HG02763 (cell line): ENCODE measurements at regions not wholly inside any gene's neighbourhood (a gene's known extent, or its start where the extent isn't known, plus 50 kb on each side); places are given as distances from the start of the nearest gene placed in this dataset.

Experiments
- ATAC-seq: cut with Tn5 transposase; IDR thresholded peaks from one replicate; pipeline ENCODE4 v1.9.1; 2021; ENCODE audit warnings: mild to moderate bottlenecking, moderate library complexity; ENCODE audit not compliant: unreplicated experiment

DNA sequence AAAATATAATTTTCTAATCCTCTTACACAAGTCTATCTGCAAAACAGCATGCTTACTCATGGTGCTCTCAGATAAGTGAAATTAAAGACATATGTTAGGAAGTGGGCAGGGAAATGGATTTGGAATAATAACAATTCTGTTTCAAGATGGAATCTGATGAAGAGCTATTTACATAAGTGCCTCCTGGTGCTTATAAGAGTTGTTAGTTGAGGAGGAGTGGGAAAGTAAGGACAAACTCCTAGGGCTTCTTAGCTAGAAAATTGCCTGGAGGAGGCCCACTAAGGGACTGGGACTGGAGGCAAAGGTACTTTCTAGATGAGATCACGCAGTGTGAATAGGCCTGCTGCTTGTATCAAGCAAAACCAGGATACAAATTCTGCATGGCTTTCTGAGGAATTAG, 939.8 kb downstream of the GLUD2 start:
- no peak for ATAC-seq

DNA sequence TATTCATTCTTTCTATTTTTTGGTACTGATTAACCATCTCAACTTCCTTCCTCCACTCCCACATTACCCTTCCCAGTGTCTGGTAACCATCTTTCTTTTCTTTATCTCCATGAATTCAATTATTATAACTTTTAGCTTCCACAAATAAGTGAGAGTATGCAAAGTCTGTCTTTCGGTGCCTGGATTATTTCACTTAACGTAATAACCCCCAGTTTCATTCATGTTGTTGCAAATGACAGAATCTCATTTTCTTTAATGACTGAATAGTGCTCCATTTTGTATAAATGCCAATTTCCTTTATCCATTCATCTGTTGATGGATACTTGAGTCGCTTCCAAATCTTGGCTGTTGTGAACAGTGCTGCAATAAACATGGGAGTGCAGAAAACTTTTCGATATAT, 940.4 kb downstream of the GLUD2 start:
- no peak for ATAC-seq

DNA sequence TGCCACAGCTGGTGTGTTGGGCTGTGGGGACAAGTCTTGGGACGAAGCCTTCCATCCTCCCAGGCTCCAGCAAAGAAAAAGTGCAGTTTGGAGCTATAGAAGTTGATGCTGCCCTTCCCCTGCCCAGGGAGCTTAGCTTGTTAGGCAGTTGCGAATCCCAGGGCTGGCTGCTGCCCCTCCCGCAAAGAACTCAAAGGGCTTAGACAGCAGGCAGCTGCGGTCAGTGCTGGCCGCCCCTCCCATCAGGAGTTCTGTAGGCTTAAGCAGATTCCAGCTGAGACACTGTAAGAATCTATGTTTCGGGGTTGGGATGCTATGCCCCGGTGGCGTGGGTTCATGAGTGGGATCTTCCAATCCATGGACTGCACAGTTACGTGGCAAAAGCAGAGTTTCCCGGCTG, 956.7 kb downstream of the GLUD2 start:
- ATAC-seq: no peak

DNA sequence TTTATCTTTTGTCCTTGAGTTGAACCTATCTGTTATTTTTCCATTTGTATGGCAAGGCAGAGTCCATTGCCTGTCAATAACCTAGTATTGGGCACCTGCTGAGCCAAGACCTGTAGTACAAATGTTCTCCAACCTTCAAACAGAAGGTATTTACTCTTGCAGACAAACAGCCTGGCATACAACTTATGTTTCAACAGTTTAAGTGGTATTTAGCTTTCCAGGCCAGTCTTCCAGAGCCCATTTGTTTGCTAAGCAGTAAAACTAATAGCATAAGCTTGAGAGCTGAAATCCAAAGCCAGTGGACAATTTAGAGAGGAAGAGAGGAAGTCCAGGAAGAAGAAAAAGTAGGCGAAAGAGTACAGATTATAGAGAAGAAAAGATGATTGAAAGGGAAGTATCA, 979.3 kb downstream of the GLUD2 start:
- no peak for ATAC-seq

DNA sequence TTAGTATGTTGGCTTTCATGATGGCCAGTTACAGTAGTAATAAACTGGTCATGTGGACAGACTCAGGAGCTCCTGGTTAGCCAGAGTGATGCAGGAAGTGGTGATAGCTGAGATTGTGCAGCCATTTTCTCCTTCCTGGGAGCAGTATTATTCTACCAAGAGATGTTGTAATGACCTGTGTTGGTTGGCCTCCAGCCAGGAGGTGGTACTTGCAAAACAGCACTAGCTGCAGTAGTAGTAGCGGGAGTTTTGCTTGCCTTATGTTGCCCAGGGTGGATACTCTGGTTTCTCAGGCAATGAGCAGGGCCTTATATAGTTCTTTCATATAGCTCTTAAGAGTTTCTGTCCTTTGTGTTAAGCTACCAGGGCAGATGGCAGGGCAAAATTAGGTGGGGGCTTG, 998.8 kb downstream of the GLUD2 start:
- no peak for ATAC-seq

DNA sequence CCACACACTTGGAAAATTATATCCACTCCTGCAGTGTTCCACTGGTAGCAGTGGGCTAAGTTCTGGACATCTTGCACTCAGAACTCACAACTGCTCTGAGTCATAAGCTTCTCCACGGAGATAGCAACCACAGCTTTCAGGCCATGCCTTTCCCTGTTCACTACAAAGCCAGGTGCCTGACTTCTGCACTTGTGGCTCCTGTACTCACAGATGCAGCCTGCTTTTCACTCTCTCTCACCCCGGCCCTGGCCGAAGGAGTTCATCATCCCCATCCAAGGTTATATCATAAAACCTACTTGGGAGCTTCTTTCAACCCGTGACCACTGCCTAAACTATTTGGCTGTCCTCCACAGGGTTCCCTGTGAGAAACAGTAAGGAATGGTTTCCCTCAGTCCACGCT, 999.4 kb downstream of the GLUD2 start:
- no peak for ATAC-seq

DNA sequence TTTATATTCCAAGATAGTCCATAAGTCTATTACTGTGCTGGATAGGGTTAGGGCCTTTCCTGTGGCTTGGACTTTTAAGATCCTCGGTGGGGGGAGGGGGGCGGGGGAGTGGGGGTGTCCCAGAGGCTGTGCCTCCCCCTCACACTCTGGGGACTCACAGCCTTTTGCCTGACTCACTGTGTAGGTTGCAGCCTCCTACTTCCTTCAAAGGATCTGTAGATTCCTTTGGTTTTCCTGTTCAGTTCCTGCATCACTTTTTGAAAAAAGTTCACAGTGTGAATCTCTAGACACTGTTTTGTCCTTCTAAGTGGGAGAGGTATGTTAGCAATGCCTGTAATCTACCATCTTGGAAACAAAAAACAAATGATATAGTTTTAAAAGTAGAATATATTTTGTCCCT, 999.9 kb downstream of the GLUD2 start:
- ATAC-seq: no peak

DNA sequence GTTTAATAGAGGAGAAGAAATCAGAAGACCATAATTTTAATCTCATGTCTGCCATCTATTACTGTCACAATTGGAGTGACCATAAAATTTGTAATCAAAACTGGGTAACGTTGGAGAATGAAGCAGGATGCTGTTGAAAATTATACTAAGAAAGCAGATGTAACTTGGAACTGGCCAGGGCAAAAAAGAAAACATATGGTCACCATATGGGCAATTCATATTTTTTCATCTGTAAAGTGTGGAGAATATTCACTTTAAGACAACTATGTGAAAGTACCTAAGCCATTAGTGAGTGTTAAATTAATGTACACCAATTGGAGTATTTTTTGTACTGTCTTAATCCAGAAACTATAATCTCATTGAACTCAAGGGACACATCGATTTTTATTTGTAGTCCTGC, 1008.0 kb downstream of the GLUD2 start:
- no peak for ATAC-seq

DNA sequence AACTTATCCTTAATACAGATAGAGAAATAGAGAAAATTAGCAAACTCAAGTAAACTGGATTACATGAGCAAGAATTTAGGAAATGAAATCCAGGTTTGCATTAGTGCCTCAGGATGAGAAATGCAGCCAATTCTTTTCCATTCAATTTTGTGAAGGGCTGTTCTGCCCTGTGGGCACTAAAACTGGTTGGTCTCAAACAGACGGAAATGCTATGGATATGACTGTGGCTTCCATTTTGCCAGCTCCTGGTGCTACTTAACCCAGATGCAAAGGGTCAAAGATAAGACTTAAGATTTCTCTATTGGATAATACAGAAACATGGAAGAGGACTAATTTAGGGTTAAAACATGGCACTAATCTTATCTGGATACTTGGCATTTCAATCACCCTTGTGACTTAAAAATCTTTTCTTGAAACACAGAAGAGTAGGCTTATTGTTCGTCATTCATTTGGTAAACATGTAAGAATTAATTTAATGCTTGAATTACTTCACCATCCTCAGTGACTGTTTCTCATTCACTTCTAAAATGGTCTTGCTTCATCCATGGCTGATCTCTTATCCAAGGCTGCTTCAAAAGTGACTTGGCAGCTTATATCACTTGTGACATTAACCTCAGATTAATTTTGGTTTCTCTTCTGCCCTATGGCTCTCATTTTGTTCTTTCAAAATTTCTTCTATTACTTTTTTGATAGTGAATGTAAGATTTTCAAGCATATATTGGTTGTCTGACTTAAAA, 1008.7 kb downstream of the GLUD2 start:
- ATAC-seq: no peak

DNA sequence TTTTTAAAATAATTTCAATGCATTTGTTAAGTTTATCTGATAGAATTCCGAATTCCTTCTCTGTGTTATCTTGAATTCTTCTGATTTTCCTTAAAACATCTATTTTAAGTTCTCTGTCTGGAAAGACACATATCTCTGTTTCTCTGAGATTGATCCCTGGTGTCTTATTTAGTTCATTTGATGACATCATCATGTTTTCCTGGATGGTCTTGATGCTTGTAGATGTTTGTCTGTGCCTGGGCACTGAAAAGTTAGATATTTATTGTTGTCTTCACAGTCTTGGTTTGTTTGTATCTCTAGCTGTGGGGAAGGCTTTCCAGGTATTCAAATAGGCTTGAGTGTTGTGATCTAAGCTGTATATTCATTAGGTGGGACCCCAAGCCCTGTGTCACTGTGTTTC, 1028.8 kb downstream of the GLUD2 start:
- ATAC-seq: no peak

DNA sequence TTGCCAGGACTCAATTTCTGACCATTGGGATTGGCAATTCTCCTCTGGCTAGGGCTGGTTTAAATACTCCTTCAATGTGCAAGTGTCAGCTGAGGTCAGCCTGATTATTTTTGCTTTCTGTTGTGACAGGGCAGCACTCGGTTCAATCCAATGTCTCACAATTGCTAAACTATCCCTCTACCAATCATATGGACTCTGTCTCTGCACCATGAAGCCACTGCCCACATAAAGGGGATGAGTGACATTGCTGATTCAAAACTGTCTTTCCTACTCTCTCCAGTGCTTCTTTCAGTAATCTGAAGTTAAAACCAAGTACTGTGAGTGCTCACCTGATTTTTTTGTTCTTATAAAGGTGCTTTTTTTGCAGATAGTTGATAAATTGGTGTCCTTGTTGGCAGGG, 1030.7 kb downstream of the GLUD2 start:
- no peak for ATAC-seq

DNA sequence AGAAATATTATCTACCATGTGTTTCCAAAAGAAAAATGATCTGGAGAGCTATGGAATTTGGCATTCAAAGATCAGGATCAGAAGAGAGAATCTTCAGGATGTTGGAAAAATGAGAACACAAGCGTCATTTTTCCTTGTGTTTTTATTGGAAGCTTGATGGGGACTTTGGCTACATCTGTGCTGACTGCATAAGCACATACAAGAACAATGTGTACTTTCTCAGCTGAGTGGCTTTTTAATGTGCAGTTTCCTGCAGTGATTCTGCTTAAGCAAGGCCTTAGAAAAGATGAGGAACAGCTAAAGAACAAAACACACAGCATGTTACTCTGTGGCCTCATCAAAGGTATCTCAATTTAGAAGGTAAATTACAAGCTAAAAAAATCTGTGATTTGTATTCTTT, 1039.9 kb downstream of the GLUD2 start:
- no peak for ATAC-seq

DNA sequence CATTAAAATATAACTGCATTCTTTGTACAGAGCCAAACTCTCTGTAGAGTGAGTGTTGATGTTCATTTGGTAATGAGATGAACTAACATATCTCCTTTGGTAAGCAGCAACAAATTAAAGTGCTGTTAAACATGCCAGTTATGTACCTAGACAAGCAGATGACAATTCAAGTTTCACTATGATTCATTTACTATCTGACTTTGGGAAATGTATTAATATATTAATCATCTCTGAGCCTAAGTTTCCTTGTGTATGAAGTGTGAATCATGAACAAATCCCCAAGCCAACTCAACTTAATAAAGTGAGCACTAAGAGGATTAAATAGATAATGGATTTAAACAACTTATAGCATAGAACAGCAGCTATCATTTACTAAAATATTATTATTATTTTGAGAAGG, 1044.2 kb downstream of the GLUD2 start:
- no peak for ATAC-seq

DNA sequence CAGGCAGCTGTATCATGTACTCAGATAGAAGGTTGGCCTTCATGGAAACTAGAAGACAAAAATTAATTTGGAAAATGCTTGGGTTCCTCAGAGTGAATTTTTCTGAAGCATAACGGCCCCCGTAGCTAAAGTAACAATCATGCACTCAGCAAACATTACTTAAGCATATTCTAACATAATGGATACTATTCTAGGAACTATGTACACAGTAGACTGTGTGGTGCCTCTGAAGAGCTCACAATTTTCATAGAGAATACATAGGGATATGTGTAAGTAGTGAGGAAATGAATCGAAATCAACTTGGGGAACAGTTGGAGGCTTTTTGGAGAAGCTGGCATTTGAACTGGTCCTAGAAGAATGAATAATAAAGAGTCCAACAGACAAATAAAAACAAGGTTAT, 1045.0 kb downstream of the GLUD2 start:
- no peak for ATAC-seq

DNA sequence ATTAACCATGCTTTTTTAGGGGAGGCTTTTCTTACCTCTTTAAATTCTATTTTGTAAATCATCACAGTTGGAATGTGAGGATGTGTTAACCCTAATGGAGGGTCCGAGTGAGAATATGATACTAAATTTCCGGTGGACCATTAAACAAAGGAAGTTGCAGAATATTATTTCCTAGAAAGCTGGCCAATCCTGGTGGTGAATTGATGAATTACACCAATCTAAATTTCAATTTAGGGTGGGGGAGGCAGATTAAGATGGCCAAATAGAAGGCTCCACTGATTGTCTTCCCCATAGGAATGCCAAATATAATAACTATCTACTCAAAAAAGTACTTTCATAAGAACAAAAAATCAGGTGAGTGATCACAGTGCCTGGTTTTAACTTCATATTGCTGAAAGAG, 1045.6 kb downstream of the GLUD2 start:
- ATAC-seq: no peak

DNA sequence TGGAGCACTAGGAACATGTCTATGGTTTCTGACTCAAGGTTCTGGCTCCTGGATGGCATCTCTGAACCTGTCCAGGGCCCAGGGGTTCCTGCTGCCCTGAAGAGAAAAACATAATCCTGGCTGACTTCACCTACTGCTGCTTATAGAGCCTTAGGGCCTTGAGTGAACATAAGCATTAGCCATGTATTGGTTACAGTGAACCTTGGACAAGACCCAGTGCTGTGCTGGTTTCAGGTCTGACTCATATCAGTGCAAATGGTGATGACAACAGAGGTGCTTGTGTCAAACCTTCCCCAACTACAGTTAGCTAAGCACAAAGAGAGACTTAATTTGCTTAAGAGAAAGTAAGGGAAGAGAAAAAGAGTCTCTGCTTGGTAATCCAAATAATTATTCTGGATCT, 1047.2 kb downstream of the GLUD2 start:
- no peak for ATAC-seq

DNA sequence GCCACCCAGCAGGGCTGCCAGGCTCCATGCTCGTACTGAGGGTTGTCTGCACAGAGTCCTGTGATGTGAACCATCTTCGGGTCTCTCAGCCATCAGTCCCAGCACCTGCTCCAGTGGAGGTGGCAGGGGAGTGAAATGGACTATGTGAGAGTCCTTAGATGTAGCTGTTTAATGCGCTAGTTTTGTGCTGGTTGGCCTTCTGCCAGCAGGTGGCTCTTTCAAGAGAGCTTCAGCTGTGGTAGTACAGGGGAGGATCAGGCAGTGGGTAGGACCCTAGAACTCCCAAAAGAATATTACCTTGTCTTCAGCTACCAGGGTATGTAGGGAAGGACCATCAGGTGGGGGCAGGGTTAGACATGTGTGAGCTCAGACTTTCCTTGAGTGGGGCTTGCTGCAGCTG, 1066.0 kb downstream of the GLUD2 start:
- ATAC-seq: no peak

DNA sequence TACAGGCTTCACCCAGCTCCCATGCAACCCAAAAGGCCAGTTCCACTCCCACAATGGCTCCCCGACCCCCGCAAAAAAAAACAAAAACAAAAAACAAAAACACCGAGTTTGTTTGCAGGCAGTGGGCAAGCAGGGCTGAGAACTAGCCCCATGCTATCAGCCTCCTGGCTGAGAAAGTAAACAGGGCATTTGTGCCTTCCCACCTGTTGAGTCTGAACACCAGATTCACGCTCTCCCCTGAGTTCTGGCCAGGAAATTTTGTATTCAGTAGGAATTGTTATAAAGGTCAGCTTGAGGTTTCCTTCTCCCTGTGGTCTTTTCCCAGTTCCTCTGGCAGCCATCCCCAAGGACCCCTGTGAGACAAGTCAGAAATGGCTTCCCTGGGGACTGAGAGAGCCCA, 1066.5 kb downstream of the GLUD2 start:
- ATAC-seq: no peak

DNA sequence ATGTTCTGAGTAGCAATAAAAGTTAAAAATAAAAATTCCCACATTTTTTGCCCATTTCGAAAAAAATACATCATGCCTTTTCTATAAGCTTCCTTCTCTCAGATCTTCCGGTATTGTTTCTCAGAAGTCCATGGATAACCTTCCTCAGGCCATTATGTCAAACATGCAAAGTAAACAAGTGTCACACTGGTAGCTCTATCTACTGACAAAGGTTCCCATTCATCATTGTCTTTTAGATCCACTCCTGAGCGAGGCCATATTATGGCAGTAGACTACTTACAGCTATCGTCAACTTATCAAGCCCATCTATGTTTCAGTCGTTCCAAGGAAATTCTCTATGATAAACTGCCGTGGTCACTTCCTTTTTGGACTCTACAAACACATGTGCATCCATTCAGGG, 1068.2 kb downstream of the GLUD2 start:
- no peak for ATAC-seq

DNA sequence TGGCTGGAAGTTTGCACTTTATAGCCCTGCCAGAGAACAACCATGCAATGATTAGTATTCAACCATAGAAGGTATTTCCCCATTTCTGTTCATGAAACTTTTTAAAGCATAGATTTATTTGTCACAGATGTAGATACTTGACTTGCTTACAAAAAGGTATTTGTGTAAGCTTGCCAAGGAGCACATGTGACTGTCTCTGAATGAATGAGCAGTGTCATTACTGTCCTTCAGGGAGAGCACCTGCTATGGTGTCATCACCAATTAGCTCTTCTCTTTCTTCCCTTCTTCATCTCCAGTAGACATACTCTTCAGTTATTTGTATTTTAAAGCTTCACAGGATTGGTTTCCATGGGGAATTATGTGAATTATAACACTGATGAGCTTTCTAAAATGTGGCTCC, 1064.7 kb upstream of the GRIA3 start:
- ATAC-seq: no peak

DNA sequence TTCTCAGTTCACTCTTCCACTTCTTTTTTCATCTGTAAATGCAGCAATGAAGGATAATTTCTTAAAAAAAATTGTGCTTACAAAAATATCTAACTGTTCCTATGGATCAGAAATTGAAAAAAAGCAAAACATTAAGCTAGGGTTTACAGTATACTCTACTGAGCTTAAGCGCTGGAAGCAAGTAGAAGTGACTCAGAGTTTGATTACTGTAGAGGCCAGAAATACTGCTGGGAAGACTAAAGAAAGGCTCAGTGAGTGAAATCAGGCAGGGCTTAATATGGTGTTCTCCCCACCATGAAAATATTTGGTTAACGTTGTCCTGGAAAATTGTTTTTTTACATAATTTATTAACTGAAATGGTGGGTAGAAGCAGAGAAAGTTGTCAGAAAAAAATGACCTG, 1061.8 kb upstream of the GRIA3 start:
- ATAC-seq: no peak

DNA sequence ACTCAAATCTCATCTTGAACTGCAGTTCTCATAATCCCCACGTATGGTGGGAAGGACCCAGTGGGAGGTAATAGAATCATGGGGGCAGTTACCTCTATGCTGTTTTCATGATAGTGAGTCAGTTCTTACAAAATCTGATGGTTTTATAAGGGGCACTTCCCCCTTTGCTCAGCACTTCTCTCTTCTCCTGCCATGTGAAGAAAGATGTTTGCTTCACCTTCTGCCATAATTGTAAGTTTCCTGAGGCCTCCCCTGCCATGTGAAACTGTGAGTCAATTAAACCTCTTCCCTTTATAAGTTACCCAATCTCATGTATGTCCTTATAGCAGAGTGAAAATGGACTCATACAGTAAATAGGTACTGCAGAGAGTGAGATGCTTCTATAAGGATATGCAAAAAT, 1050.6 kb upstream of the GRIA3 start:
- no peak for ATAC-seq

DNA sequence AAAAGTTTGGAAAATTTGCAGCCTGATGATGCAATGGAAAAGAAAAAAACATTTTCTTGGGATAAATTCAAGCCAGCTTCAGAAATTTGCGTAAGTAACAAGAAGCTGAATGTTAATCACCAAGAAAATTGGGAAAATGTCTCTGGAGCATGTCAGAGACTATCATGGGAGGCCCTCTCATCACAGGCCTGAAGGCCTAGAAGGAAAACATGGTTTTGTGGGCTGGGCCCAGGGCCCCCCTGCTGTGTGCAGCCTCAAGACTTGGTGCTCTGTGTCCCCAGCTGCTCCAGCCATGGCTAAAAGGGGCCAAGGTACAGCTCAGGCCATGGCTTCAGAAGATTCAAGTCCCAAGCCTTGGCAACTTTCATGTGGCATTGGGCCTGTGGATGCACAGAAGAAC, 1049.8 kb upstream of the GRIA3 start:
- ATAC-seq: no peak

DNA sequence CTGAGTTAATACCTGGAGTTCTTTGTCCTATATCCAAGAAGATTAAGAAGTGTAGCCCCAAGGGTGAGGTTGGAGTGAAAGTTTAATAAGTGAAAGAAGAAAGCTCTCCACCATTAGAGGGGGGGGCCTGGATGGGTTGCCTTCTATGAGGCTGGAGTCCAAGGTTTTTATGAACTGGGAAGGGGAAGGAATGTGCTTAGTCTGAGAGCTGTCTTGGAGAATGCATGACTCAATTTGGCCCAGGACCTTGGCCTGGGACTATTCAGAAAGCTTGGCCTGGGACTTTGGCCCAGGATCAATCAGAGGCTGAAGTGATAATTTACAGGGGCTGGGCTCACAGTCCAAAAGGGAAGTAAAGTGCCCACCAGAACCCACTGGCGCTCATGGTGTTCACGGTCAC, 1049.0 kb upstream of the GRIA3 start:
- ATAC-seq: no peak
